ENCODE measurements at regions not wholly inside any gene's neighbourhood (a gene's known extent, or its start where the extent isn't known, plus 50 kb on each side); places are given as distances from the start of the nearest gene placed in this dataset.

DNA sequence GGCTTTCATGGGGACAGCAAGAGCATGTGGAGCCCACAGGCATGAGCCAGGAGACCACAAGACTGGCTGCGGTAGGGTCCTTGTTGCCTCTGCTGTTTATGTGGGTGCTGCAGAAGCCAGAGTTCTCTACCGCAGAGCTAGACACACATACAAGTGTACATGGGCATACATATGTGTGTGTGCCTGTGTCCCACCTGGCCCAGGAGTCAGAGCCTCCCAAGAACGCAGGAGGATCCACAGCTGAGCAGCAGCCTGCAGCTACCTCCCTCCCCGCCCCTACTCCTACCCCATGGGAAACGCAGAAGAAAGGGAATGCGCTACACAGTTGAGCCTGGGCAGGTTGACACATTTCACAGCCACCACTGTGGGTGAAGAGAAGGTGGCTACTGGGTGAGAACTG, 438.1 kb upstream of the SMIM21 start (continued):
- TF ChIP-seq CREB1 (CRISPR knock-in tag; IDR thresholded peaks at IDR 0.05; ENCODE audit: low read depth) (no peak), ZNF331 (CRISPR knock-in tag; IDR thresholded peaks at IDR 0.05; ENCODE audit: low read depth) (no peak), JUNB (IDR thresholded peaks at IDR 0.05; ENCODE audit: unreplicated experiment) (no peak), EZH2phosphoT487 (IDR thresholded peaks at IDR 0.05; ENCODE audit: unreplicated experiment) (no peak)
- TF ChIP-seq, protein P1, sequence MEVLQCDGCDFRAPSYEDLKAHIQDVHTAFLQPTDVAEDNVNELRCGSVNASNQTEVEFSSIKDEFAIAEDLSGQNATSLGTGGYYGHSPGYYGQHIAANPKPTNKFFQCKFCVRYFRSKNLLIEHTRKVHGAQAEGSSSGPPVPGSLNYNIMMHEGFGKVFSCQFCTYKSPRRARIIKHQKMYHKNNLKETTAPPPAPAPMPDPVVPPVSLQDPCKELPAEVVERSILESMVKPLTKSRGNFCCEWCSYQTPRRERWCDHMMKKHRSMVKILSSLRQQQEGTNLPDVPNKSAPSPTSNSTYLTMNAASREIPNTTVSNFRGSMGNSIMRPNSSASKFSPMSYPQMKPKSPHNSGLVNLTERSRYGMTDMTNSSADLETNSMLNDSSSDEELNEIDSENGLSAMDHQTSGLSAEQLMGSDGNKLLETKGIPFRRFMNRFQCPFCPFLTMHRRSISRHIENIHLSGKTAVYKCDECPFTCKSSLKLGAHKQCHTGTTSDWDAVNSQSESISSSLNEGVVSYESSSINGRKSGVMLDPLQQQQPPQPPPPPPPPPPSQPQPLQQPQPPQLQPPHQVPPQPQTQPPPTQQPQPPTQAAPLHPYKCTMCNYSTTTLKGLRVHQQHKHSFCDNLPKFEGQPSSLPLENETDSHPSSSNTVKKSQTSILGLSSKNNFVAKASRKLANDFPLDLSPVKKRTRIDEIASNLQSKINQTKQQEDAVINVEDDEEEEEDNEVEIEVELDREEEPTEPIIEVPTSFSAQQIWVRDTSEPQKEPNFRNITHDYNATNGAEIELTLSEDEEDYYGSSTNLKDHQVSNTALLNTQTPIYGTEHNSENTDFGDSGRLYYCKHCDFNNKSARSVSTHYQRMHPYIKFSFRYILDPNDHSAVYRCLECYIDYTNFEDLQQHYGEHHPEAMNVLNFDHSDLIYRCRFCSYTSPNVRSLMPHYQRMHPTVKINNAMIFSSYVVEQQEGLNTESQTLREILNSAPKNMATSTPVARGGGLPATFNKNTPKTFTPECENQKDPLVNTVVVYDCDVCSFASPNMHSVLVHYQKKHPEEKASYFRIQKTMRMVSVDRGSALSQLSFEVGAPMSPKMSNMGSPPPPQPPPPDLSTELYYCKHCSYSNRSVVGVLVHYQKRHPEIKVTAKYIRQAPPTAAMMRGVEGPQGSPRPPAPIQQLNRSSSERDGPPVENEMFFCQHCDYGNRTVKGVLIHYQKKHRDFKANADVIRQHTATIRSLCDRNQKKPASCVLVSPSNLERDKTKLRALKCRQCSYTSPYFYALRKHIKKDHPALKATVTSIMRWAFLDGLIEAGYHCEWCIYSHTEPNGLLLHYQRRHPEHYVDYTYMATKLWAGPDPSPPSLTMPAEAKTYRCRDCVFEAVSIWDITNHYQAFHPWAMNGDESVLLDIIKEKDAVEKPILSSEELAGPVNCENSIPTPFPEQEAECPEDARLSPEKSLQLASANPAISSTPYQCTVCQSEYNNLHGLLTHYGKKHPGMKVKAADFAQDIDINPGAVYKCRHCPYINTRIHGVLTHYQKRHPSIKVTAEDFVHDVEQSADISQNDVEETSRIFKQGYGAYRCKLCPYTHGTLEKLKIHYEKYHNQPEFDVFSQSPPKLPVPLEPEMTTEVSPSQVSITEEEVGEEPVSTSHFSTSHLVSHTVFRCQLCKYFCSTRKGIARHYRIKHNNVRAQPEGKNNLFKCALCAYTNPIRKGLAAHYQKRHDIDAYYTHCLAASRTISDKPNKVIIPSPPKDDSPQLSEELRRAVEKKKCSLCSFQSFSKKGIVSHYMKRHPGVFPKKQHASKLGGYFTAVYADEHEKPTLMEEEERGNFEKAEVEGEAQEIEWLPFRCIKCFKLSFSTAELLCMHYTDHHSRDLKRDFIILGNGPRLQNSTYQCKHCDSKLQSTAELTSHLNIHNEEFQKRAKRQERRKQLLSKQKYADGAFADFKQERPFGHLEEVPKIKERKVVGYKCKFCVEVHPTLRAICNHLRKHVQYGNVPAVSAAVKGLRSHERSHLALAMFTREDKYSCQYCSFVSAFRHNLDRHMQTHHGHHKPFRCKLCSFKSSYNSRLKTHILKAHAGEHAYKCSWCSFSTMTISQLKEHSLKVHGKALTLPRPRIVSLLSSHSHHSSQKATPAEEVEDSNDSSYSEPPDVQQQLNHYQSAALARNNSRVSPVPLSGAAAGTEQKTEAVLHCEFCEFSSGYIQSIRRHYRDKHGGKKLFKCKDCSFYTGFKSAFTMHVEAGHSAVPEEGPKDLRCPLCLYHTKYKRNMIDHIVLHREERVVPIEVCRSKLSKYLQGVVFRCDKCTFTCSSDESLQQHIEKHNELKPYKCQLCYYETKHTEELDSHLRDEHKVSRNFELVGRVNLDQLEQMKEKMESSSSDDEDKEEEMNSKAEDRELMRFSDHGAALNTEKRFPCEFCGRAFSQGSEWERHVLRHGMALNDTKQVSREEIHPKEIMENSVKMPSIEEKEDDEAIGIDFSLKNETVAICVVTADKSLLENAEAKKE (CRISPR knock-in tag; IDR thresholded peaks at IDR 0.05): no peak

DNA sequence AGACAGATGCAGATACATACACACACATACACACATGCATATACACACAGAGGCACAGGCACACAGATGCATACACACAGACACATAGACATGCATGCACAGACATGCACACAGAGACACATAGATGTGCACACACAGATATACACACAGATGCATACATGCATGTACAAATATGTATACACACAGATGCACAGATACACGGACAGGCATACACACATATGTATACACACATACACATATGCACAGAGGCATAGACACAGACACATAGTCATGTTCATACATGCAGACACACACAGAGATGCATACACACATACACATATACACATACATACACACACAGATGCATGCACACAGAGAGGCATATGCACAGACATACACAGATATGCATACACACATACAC, 437.3 kb upstream of the SMIM21 start:
- Histone ChIP-seq H3K4me1 (ENCODE audit: insufficient read depth) (peaks cover 6% of the 10 kb centered on the region; the same call in 1 of the 2 replicates), H3K27ac (ENCODE audit: low read depth) (no peak overlapping the region), H3K36me3 (ENCODE audit: insufficient read depth) (no peaks in the 10 kb centered on the region), H3K27me3 (ENCODE audit: insufficient read depth) (no peaks in the 10 kb centered on the region), H3F3A (replicated peaks; ENCODE audit: low read depth) (no peaks in the 10 kb centered on the region), H4K20me1 (replicated peaks; ENCODE audit: insufficient read depth) (no peaks in the 10 kb centered on the region), H3K79me2 (replicated peaks; ENCODE audit: insufficient read depth) (no peaks in the 10 kb centered on the region), H2AFZ (no peak overlapping the region), H3K4me2 (no peak overlapping the region), H3K4me3 (no peak overlapping the region), H3K9me2 (ENCODE audit: insufficient read depth) (peaks cover 7% of the 10 kb centered on the region)
- Mint-ChIP-seq H3K9me3 (no peaks in the 10 kb centered on the region), H3K27ac (no peak overlapping the region), H3K4me3 (no peak overlapping the region), H3K27me3 (ENCODE audit: insufficient read depth, low read depth, poor library complexity) (peaks cover 2% of the 10 kb centered on the region), H3K36me3 (ENCODE audit: low read depth) (peaks cover 2% of the 10 kb centered on the region; the same call in 1 of the 3 replicates), H3K4me1 (peaks cover 11% of the 10 kb centered on the region)
- DNase-seq (ENCODE audit: low spot score): no peak
- ATAC-seq: no peak
- TF ChIP-seq, protein P2, sequence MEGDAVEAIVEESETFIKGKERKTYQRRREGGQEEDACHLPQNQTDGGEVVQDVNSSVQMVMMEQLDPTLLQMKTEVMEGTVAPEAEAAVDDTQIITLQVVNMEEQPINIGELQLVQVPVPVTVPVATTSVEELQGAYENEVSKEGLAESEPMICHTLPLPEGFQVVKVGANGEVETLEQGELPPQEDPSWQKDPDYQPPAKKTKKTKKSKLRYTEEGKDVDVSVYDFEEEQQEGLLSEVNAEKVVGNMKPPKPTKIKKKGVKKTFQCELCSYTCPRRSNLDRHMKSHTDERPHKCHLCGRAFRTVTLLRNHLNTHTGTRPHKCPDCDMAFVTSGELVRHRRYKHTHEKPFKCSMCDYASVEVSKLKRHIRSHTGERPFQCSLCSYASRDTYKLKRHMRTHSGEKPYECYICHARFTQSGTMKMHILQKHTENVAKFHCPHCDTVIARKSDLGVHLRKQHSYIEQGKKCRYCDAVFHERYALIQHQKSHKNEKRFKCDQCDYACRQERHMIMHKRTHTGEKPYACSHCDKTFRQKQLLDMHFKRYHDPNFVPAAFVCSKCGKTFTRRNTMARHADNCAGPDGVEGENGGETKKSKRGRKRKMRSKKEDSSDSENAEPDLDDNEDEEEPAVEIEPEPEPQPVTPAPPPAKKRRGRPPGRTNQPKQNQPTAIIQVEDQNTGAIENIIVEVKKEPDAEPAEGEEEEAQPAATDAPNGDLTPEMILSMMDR (conservative IDR thresholded peaks at IDR 0.05; ENCODE audit: low read depth in 2 of 2): no peak
- TF ChIP-seq POLR2AphosphoS5 (IDR thresholded peaks at IDR 0.05; ENCODE audit: low read depth): no peak
- TF ChIP-seq JUNB (IDR thresholded peaks at IDR 0.05; ENCODE audit: unreplicated experiment): no peak
- no peak for TF ChIP-seq EZH2phosphoT487 (IDR thresholded peaks at IDR 0.05; ENCODE audit: unreplicated experiment)
- TF ChIP-seq CREB1 (CRISPR knock-in tag; IDR thresholded peaks at IDR 0.05; ENCODE audit: low read depth): no peak
- TF ChIP-seq ZNF331 (CRISPR knock-in tag; IDR thresholded peaks at IDR 0.05; ENCODE audit: low read depth): no peak
- TF ChIP-seq NANOG (IDR thresholded peaks at IDR 0.05; ENCODE audit: borderline replicate concordance): no peak
- TF ChIP-seq, protein P3, sequence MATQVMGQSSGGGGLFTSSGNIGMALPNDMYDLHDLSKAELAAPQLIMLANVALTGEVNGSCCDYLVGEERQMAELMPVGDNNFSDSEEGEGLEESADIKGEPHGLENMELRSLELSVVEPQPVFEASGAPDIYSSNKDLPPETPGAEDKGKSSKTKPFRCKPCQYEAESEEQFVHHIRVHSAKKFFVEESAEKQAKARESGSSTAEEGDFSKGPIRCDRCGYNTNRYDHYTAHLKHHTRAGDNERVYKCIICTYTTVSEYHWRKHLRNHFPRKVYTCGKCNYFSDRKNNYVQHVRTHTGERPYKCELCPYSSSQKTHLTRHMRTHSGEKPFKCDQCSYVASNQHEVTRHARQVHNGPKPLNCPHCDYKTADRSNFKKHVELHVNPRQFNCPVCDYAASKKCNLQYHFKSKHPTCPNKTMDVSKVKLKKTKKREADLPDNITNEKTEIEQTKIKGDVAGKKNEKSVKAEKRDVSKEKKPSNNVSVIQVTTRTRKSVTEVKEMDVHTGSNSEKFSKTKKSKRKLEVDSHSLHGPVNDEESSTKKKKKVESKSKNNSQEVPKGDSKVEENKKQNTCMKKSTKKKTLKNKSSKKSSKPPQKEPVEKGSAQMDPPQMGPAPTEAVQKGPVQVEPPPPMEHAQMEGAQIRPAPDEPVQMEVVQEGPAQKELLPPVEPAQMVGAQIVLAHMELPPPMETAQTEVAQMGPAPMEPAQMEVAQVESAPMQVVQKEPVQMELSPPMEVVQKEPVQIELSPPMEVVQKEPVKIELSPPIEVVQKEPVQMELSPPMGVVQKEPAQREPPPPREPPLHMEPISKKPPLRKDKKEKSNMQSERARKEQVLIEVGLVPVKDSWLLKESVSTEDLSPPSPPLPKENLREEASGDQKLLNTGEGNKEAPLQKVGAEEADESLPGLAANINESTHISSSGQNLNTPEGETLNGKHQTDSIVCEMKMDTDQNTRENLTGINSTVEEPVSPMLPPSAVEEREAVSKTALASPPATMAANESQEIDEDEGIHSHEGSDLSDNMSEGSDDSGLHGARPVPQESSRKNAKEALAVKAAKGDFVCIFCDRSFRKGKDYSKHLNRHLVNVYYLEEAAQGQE (IDR thresholded peaks at IDR 0.05; ENCODE audit: unreplicated experiment): no peak

Measured in GM23338 (cell line).